Fibroblast of lung (primary cell): ENCODE measurements at regions not wholly inside any gene's neighbourhood (a gene's known extent, or its start where the extent isn't known, plus 50 kb on each side); places are given as distances from the start of the nearest gene placed in this dataset.

Source experiments
- DNase-seq, 2 donors: peaks; one replicate each; pipeline versions ENCODE4 v3.0.0 to v3.0.0-alpha.2; 2010; ENCODE audit warnings: low read depth in 2 of 2
- H2AFZ ChIP-seq: 2 replicates; pipeline ENCODE4 v1.5.1; 2012; ENCODE audit warnings: low read length, control low read depth, inconsistent platforms
- H3K27ac ChIP-seq: 2 replicates; pipeline ENCODE4 v1.5.1; 2011; ENCODE audit warnings: low read length, control low read depth; ENCODE audit not compliant: insufficient read depth
- H3K27me3 ChIP-seq: 2 replicates; pipeline ENCODE4 v1.5.1; 2011; ENCODE audit warnings: mild to moderate bottlenecking, low read length; ENCODE audit not compliant: control insufficient read depth, insufficient read depth
- H3K36me3 ChIP-seq: 2 replicates; pipeline ENCODE4 v1.5.1; 2011; ENCODE audit warnings: low read length; ENCODE audit not compliant: control insufficient read depth, insufficient read depth
- H3K4me1 ChIP-seq: 2 replicates; pipeline ENCODE4 v1.5.1; 2011; ENCODE audit warnings: low read length; ENCODE audit not compliant: control insufficient read depth, insufficient read depth; ENCODE audit errors: extremely low read depth
- H3K4me2 ChIP-seq: 2 replicates; pipeline ENCODE4 v1.5.1; 2011; ENCODE audit warnings: low read length, control low read depth; ENCODE audit not compliant: insufficient read depth; ENCODE audit errors: extremely low read depth
- H3K4me3 ChIP-seq, 4 experiments: fragments of 200-600 bp in 1 of 4; sonication (generic) in 1 of 4; replicated peaks in 1 of 4; 2 replicates each; pipeline ENCODE4 v1.5.1; 2011 to 2016; ENCODE audit warnings: low read length in 4 of 4, low read depth in 3 of 4, mild to moderate bottlenecking in 3 of 4, control low read depth in 2 of 4, inconsistent platforms in 1 of 4, mixed read lengths in 1 of 4; ENCODE audit not compliant: insufficient read depth in 1 of 4; ENCODE audit errors: control extremely low read depth in 1 of 4
- H3K79me2 ChIP-seq: 2 replicates; pipeline ENCODE4 v1.5.1; 2012; ENCODE audit warnings: mild to moderate bottlenecking, low read length, inconsistent platforms; ENCODE audit not compliant: control insufficient read depth, insufficient read depth
- H3K9ac ChIP-seq: 2 replicates; pipeline ENCODE4 v1.5.1; 2011; ENCODE audit warnings: mild to moderate bottlenecking, low read length, control low read depth; ENCODE audit not compliant: insufficient read depth
- H3K9me3 ChIP-seq: 2 replicates; pipeline ENCODE4 v1.5.1; 2012; ENCODE audit warnings: low read depth, low read length; ENCODE audit not compliant: control insufficient read depth, insufficient read depth
- H4K20me1 ChIP-seq: 2 replicates; pipeline ENCODE4 v1.5.1; 2011; ENCODE audit warnings: low read length; ENCODE audit not compliant: control insufficient read depth, insufficient read depth; ENCODE audit errors: extremely low read depth
- CTCF ChIP-seq, 2 donors: IDR thresholded peaks in 1 of 2; conservative IDR thresholded peaks in 1 of 2; 1 replicate in 1 of 2; 2 replicates in 1 of 2; pipeline ENCODE4 v1.5.1; 2011 to 2012; ENCODE audit warnings: low read length in 2 of 2, control low read depth in 1 of 2, inconsistent platforms in 1 of 2, low read depth in 1 of 2, mild to moderate bottlenecking in 1 of 2
- EZH2 ChIP-seq: IDR thresholded peaks from 2 replicates; pipeline ENCODE4 v1.5.1; 2012; ENCODE audit warnings: low read length, control low read depth, mild to moderate bottlenecking; ENCODE audit errors: missing control alignments

DNA sequence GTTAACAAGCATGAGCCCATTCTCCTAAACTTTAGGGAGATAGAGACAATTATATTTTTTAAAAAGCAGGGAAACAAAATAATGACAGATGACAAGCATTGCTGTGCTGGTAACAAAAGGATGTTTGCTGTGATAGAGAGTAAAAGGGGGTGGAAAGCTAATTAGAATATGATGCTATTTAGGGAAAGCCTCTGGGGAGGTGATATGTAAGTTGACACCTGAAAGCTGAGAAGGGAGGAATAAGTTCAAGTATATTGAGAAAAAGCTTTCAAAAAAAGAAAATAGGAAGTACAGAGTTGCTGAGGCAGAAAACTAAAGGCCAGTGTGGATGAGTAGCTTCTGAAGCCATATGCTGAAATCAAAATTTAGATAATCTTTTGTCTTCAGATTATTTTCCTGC, 565.2 kb upstream of the NRXN1 start:
- Histone ChIP-seq H3K4me3 (no peak overlapping the region), H3K36me3 (no peaks in the 10 kb centered on the region), H3K9me3 (no peaks in the 10 kb centered on the region), H4K20me1 (no peaks in the 10 kb centered on the region), H3K4me1 (no peaks in the 10 kb centered on the region), H3K27ac (no peak overlapping the region), H2AFZ (no peak overlapping the region), H3K79me2 (no peaks in the 10 kb centered on the region), H3K9ac (no peak overlapping the region), H3K4me2 (no peak overlapping the region), H3K27me3 (no peaks in the 10 kb centered on the region)
- no peak for DNase-seq
- TF ChIP-seq CTCF (conservative IDR thresholded peaks at IDR 0.05 in 1 of 2, IDR thresholded peaks at IDR 0.05 in 1 of 2; ENCODE audit: low read depth in 1 of 2, low read length in 2 of 2) (no peak), EZH2 (no peak)

- H3K79me2 ChIP-seq = no peaks in the 10 kb centered on the region
- H3K9me3 ChIP-seq = no peaks in the 10 kb centered on the region
- TF ChIP-seq CTCF (conservative IDR thresholded peaks at IDR 0.05 in 1 of 2, IDR thresholded peaks at IDR 0.05 in 1 of 2; ENCODE audit: low read depth in 1 of 2, low read length in 2 of 2) = no peak
- no peak for TF ChIP-seq EZH2
- no peak overlapping the region for H3K4me3 ChIP-seq
- no peak overlapping the region for H2AFZ ChIP-seq
- H3K27me3 ChIP-seq = no peaks in the 10 kb centered on the region
- no peaks in the 10 kb centered on the region for H4K20me1 ChIP-seq
- H3K27ac ChIP-seq = no peak overlapping the region
- H3K4me1 ChIP-seq = no peaks in the 10 kb centered on the region
- no peak overlapping the region for H3K9ac ChIP-seq
- DNase-seq = no peak
- no peak overlapping the region for H3K4me2 ChIP-seq
- H3K36me3 ChIP-seq = no peaks in the 10 kb centered on the region
Observed at GRCh38 chr2:51595836-51596235, 563.9 kb upstream of the NRXN1 start.

DNA sequence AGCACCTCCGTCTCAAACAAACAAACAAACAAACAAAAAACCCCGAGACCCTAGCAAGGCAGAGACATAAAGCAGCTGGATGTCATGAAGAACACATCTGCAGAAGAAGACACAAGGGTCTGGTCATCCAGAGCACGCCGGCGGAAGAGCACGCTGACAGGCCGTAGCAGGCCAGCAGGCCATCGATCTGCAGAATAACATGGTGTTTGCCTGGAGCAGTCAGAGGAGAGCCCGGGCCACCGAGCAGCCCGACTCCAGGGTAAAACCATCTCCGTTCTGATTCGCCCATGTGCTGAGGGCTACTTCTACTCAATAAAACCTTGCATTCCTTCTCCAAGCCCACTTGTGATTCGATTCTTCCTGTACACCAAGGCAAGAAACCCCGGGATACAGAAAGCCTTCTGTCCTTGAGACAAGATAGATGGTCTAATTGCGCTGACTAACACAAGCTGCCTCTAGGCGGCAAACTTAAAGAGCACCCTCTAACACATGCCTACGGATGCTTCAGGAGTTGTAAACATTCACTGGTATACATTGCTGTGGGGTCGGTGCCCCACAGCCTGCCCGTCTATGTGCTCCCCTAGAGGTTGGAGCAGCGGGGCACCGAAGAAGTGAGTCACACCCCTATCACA, 549.8 kb upstream of the NRXN1 start:
- H2AFZ ChIP-seq = no peak overlapping the region
- H4K20me1 ChIP-seq = no peaks in the 10 kb centered on the region
- no peaks in the 10 kb centered on the region for H3K27me3 ChIP-seq
- no peaks in the 10 kb centered on the region for H3K79me2 ChIP-seq
- no peak overlapping the region for H3K27ac ChIP-seq
- H3K4me2 ChIP-seq = no peak overlapping the region
- H3K9ac ChIP-seq = no peak overlapping the region
- H3K4me3 ChIP-seq = no peak overlapping the region
- no peaks in the 10 kb centered on the region for H3K36me3 ChIP-seq
- H3K9me3 ChIP-seq = no peaks in the 10 kb centered on the region
- TF ChIP-seq EZH2 (no peak), CTCF (conservative IDR thresholded peaks at IDR 0.05 in 1 of 2, IDR thresholded peaks at IDR 0.05 in 1 of 2; ENCODE audit: low read depth in 1 of 2, low read length in 2 of 2) (no peak)
- DNase-seq = no peak
- no peaks in the 10 kb centered on the region for H3K4me1 ChIP-seq
